ENCODE measurements at regions not wholly inside any gene's neighbourhood (a gene's known extent, or its start where the extent isn't known, plus 50 kb on each side); places are given as distances from the start of the nearest gene placed in this dataset.

GRCh38 chr16:60407606-60408005 lies 1628.6 kb downstream of the CDH8 start (continued):
- TF ChIP-seq ZNF569 (CRISPR knock-in tag; IDR thresholded peaks at IDR 0.05; ENCODE audit: borderline replicate concordance) (no peak), ZSCAN20 (CRISPR knock-in tag; IDR thresholded peaks at IDR 0.05; ENCODE audit: borderline replicate concordance) (no peak), BORCS8-MEF2B (CRISPR knock-in tag; IDR thresholded peaks at IDR 0.05) (no peak), GPBP1L1 (CRISPR knock-in tag; IDR thresholded peaks at IDR 0.05) (no peak), GZF1 (CRISPR knock-in tag; IDR thresholded peaks at IDR 0.05) (no peak), MTA3 (CRISPR knock-in tag; IDR thresholded peaks at IDR 0.05) (no peak), ZNF326 (CRISPR knock-in tag; IDR thresholded peaks at IDR 0.05; ENCODE audit: borderline replicate concordance) (no peak), ZNF713 (CRISPR knock-in tag; IDR thresholded peaks at IDR 0.05) (no peak)

- no peak for FAIRE-seq
- POLR2A ChIA-PET = no interaction called here
- TF ChIP-seq TBX2 (CRISPR knock-in tag; IDR thresholded peaks at IDR 0.05; ENCODE audit: borderline replicate concordance) = no peak
- TF ChIP-seq ARID3A (IDR thresholded peaks at IDR 0.05; ENCODE audit: low read depth, low read length) = no peak
- TF ChIP-seq ZNF720 (CRISPR knock-in tag; IDR thresholded peaks at IDR 0.05) = no peak
- TF ChIP-seq E2F1 (CRISPR knock-in tag; IDR thresholded peaks at IDR 0.05) = no peak
- no peak for TF ChIP-seq RELA (CRISPR knock-in tag; IDR thresholded peaks at IDR 0.05)
- no peak for TF ChIP-seq ZNF484 (CRISPR knock-in tag; IDR thresholded peaks at IDR 0.05; ENCODE audit: borderline replicate concordance, low read depth)
- no peak for TF ChIP-seq LCORL (IDR thresholded peaks at IDR 0.05)
- no peak for TF ChIP-seq LCORL (CRISPR knock-in tag; IDR thresholded peaks at IDR 0.05)
- TF ChIP-seq BCL3 (CRISPR knock-in tag; IDR thresholded peaks at IDR 0.05) = no peak
- no peak for TF ChIP-seq NRL (CRISPR knock-in tag; IDR thresholded peaks at IDR 0.05; ENCODE audit: borderline replicate concordance)
- TF ChIP-seq SRSF9 (IDR thresholded peaks at IDR 0.05; ENCODE audit: borderline replicate concordance, insufficient read depth, low read depth, low read length, poor library complexity, severe bottlenecking) = no peak
- no peak for TF ChIP-seq ATAD3A (CRISPR knock-in tag; IDR thresholded peaks at IDR 0.05)
- TF ChIP-seq ZNF781 (CRISPR knock-in tag; IDR thresholded peaks at IDR 0.05; ENCODE audit: borderline replicate concordance, not compliant biosample characterization) = no peak
Measured at GRCh38 chr16:60407034-60407433, 1629.2 kb downstream of the CDH8 start.

More at GRCh38 chr16:60407034-60407433, 1629.2 kb downstream of the CDH8 start:
- BruUV-seq (replicated peaks) = no TSS peak
- no peak overlapping the region for H3K9ac ChIP-seq (ENCODE audit: insufficient read depth, low read depth, low read length)
- DNase-seq (ENCODE audit: low spot score) = no peak
- H2AFZ ChIP-seq (ENCODE audit: low read length) = no peak overlapping the region
- no peaks in the 10 kb centered on the region for H3K79me2 ChIP-seq (ENCODE audit: insufficient read depth, low read length)
- no peaks in the 10 kb centered on the region for H3K4me1 ChIP-seq (ENCODE audit: insufficient read depth, low read length)
- H3K36me3 ChIP-seq (replicated peaks in 1 of 2; ENCODE audit: control insufficient read depth in 1 of 2, insufficient read depth in 2 of 2, low read length in 2 of 2) = no peaks in the 10 kb centered on the region
- CTCF ChIA-PET (ENCODE audit: low intra/inter-chr PET ratio, low total read pairs) = no interaction called here
- H3K4me3 ChIP-seq (replicated peaks in 1 of 3; ENCODE audit: insufficient read depth in 1 of 3, low read depth in 2 of 3, low read length in 3 of 3) = no peak overlapping the region
- no peaks in the 10 kb centered on the region for H4K20me1 ChIP-seq (ENCODE audit: insufficient read depth, low read length)
- ATAC-seq = no peak
- peaks cover 43% of the 10 kb centered on the region for H3K9me3 ChIP-seq (ENCODE audit: low read length)
- H3K27ac ChIP-seq (ENCODE audit: extremely low read length, insufficient read depth, low read length) = no peak overlapping the region
- H3K27me3 ChIP-seq (ENCODE audit: control insufficient read depth in 1 of 2, insufficient read depth in 2 of 2, low read length in 2 of 2) = no peaks in the 10 kb centered on the region
- 37% methylated on average over 4 of the region's 4 CpGs for WGBS (ENCODE audit: low lambda C conversion rate)
- in situ Hi-C loops (cut with HindIII; ENCODE audit: extremely low pct_ligation_motif_present, low pct_unique_long_range_greater_than_20kb) (no loop called here), intact Hi-C loops (cut with micrococcal nuclease; ENCODE audit: unreplicated experiment) (no loop called here)
- no peak overlapping the region for H3K4me2 ChIP-seq (ENCODE audit: low read depth, low read length)

Data from HepG2 (cell line).